GM23338 (cell line): ENCODE measurements at regions not wholly inside any gene's neighbourhood (a gene's known extent, or its start where the extent isn't known, plus 50 kb on each side); places are given as distances from the start of the nearest gene placed in this dataset.

Source experiments
- CREB1 ChIP-seq: fragments of 250-450 bp; sonication (Bioruptor Pico); IDR thresholded peaks from 2 replicates; pipeline ENCODE4 v1.5.0; 2020; ENCODE audit warnings: low read depth, mild to moderate bottlenecking, moderate library complexity
- CTCF ChIP-seq, 2 experiments: fragments of 200-600 bp in 1 of 2; sonication (generic) in 1 of 2; conservative IDR thresholded peaks; 2 replicates each; pipeline versions ENCODE4 v1.5.1 to v1.6.1; 2016 to 2017; ENCODE audit warnings: antibody characterized with exemption in 2 of 2, low read depth in 2 of 2, mild to moderate bottlenecking in 2 of 2, moderate library complexity in 1 of 2
- ETS1 ChIP-seq: IDR thresholded peaks from 2 replicates; pipeline ENCODE4 v1.6.1; 2016; ENCODE audit warnings: antibody characterized with exemption
- EZH2 ChIP-seq: fragments of 200-600 bp; sonication (generic); IDR thresholded peaks from one replicate; pipeline ENCODE4 v1.8.0; 2017; ENCODE audit warnings: antibody characterized with exemption, mild to moderate bottlenecking, low read depth; ENCODE audit not compliant: unreplicated experiment
- EZH2phosphoT487 ChIP-seq: fragments of 200-600 bp; sonication (generic); IDR thresholded peaks from one replicate; pipeline ENCODE4 v1.8.1; 2018; ENCODE audit warnings: antibody characterized with exemption; ENCODE audit not compliant: unreplicated experiment
- JUNB ChIP-seq: IDR thresholded peaks from one replicate; pipeline ENCODE4 v1.6.1; 2016; ENCODE audit warnings: antibody characterized with exemption; ENCODE audit not compliant: unreplicated experiment
- NANOG ChIP-seq: IDR thresholded peaks from 2 replicates; pipeline ENCODE4 v1.6.1; 2016; ENCODE audit warnings: antibody characterized with exemption, borderline replicate concordance
- POLR2AphosphoS5 ChIP-seq: IDR thresholded peaks from 2 replicates; pipeline ENCODE4 v1.6.1; 2016; ENCODE audit warnings: antibody characterized with exemption, low read depth
- REST ChIP-seq: IDR thresholded peaks from one replicate; pipeline ENCODE4 v1.6.1; 2018; ENCODE audit warnings: antibody characterized with exemption; ENCODE audit not compliant: unreplicated experiment
- ZNF114 ChIP-seq: fragments of 250-450 bp; sonication (Bioruptor Pico); IDR thresholded peaks from 2 replicates; pipeline ENCODE4 v1.5.0; 2020; ENCODE audit warnings: mild to moderate bottlenecking, moderate library complexity
- ZNF462 ChIP-seq: fragments of 250-450 bp; sonication (Bioruptor Pico); IDR thresholded peaks from 2 replicates; pipeline ENCODE4 v1.5.0; 2020; ENCODE audit warnings: mild to moderate bottlenecking, moderate library complexity

GRCh38 chr5:167967494-167968177 lies 323.8 kb upstream of the WWC1 start:
- TF ChIP-seq POLR2AphosphoS5 (no peak), CTCF (conservative IDR thresholded peaks at IDR 0.05; ENCODE audit: low read depth in 2 of 2) (peak; percentile 32 to 51), JUNB (no peak), EZH2 (no peak), REST (no peak), EZH2phosphoT487 (no peak), ETS1 (no peak), CREB1 (CRISPR knock-in tag) (no peak), ZNF462 (CRISPR knock-in tag) (no peak), ZNF114 (CRISPR knock-in tag) (no peak), NANOG (no peak)
